NCI-H146 treated with DMSO at 0.1 percent for 48 hours (cell line): ENCODE measurements at regions not wholly inside any gene's neighbourhood (a gene's known extent, or its start where the extent isn't known, plus 50 kb on each side); places are given as distances from the start of the nearest gene placed in this dataset.
"Not testable (repeated sequence)": the region's sequence is repeated elsewhere in the genome, so short reads cannot be mapped to it uniquely, and the experiment has no call there.

Experiments used
- DNase-seq: peaks from one replicate; lab custom pipeline; 2025; ENCODE audit not compliant: unreplicated experiment; lab: John Stamatoyannopoulos, UW

GRCh38 chr7:47093320-47094234 is 488.3 kb downstream of the TNS3 start:
- no peak for DNase-seq

GRCh38 chr7:47092336-47092735 is 489.6 kb downstream of the TNS3 start:
- DNase-seq, result no peak

- no peak for DNase-seq
Observed at GRCh38 chr7:47091141-47091540, 490.8 kb downstream of the TNS3 start.

- DNase-seq, result no peak
Observed at GRCh38 chr7:47089461-47089860, 492.4 kb downstream of the TNS3 start.

GRCh38 chr7:47089068-47089417 is 492.9 kb downstream of the TNS3 start:
- no peak for DNase-seq

- DNase-seq, result no peak
Observed at GRCh38 chr7:47088329-47089067, 493.4 kb downstream of the TNS3 start.

- DNase-seq, result no peak
Observed at GRCh38 chr7:47087866-47088265, 494.0 kb downstream of the TNS3 start.

GRCh38 chr7:47085491-47086275 is 496.2 kb downstream of the TNS3 start:
- DNase-seq, result no peak

GRCh38 chr7:47083476-47084250 is 498.2 kb downstream of the TNS3 start:
- DNase-seq, result no peak

- no peak for DNase-seq
Observed at GRCh38 chr7:47080816-47081215, 501.1 kb downstream of the TNS3 start.

- no peak for DNase-seq
Observed at GRCh38 chr7:47078241-47078640, 503.7 kb downstream of the TNS3 start.

- no peak for DNase-seq
Observed at GRCh38 chr7:47074702-47075153, 507.2 kb downstream of the TNS3 start.

GRCh38 chr7:47073284-47073683 is 508.6 kb downstream of the TNS3 start:
- no peak for DNase-seq

GRCh38 chr7:47071866-47072265 is 510.0 kb downstream of the TNS3 start:
- no peak for DNase-seq

GRCh38 chr7:47069385-47070076 is 512.4 kb downstream of the TNS3 start:
- DNase-seq, result no peak

- DNase-seq, result no peak
Observed at GRCh38 chr7:47066976-47067614, 514.8 kb downstream of the TNS3 start.

GRCh38 chr7:47056731-47057130 is 525.2 kb downstream of the TNS3 start:
- DNase-seq, result no peak

GRCh38 chr7:47052541-47053208 is 529.2 kb downstream of the TNS3 start:
- not testable (repeated sequence) for DNase-seq

- no peak for DNase-seq
Observed at GRCh38 chr7:47049234-47049774, 532.6 kb downstream of the TNS3 start.
